Activated T-helper 1 cell treated with anti-CD3 and anti-CD28 coated beads, Interleukin-2, amount 50 U/mL, for 16 hours (primary cell): ENCODE measurements at regions not wholly inside any gene's neighbourhood (a gene's known extent, or its start where the extent isn't known, plus 50 kb on each side); places are given as distances from the start of the nearest gene placed in this dataset.

Experiments used
- DNase-seq, 2 donors: peaks; one replicate each; pipeline ENCODE4 v3.0.0-alpha.2; 2020; ENCODE audit warnings: low read depth in 1 of 2, low spot score in 1 of 2

DNA sequence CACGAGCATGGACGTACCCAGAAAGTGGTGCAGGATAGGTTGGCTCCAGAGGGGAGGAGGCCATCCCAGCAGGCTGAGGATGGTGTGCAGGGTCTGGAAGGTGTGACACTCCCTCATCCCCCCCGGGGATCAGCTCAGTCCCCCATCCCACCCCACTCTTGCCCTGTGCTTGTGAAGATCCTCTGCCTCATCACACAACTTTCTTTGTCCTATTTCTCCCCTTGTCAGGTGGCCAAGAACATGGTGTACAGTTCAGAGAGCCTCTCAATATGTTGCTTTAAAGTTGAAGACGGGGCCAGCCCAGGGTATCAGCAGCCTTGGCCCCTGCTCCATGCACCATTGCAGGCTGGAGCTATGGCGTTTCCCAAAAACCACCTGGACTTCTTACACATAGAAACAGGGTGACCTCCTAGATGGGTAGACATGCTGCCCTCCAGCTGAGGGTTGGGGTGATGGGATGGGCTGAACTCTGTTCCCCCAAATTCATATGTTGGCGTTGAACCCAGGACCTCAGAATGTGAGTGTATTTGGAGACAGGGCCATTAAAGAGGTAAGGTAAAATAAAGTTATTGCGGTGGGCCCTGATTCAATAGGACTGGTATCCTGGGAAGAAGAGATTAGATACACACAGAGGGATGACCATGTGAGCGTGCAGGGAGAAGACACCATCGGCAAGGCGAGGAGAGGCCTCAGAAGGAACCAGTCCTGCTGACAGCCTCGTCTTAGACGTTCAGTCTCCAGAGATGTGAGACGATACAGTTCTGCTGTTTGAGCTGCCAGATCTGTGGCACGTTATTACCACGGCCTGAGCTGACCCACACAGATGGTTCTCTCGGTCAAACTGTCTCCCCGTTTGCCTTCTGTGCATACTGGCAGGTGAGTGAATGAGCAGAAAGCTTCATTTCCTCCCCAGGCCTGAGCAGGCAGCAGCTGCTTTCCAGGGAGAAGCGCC is 272.5 kb downstream of the GADD45G start:
- no peak for DNase-seq

DNA sequence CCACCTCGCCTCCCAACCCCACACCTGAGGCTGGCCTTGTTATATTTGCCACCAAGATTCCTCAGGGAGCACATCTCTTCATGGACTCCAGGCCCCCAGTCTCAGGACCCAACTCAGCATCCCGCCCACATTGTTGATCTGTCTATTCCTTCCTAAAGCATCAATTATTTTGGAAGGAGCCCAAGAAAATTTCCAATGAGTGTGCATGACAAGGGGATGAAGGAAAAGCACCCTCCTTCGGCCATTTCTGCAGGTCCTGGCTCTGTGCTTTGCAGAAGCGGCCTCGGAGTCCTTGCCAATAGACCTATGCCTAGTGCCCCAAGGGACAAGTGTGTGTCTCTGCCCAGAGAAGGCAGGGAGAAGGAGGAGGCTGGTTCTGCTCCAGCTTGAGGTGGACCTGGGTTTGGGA is 273.2 kb downstream of the GADD45G start:
- no peak for DNase-seq

DNA sequence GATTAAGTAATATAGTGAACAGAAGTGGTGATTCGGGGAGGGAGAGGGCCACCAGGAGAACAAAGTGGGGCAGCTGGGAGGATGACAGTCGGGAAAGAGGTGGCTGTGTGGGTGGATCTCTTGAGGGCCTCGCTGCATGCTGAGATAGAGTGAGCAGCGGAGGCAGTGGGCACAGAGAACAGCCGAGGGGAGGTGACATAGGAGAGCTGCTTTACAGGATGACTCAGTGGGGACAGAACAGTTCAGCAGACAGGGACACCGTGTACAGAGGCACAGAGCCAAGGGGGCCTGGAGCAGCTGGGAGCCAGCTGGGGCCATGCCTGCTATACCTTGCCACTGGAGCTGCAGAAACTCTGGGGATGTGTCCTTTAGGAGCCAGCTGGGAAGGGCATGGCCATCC is 273.9 kb downstream of the GADD45G start:
- no peak for DNase-seq

DNA sequence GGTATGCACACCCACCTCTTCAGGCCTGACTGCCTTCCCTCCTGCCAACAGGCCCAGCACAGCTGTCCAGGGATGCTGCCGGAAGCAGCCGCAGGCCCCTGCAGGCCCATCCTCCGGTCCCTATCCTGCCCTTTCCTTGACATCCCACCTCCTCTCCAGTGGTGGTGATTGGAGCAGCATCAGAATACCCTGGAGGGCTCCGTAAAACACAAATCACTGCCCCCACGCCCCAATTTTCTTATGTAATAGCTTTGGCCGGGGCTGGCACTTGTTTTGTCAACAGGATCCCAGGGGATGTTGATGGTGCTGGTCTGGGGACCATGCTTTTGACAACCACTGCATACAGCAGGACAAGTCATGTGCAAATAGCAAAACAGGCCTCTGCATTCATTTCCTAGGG is 274.5 kb downstream of the GADD45G start:
- no peak for DNase-seq

DNA sequence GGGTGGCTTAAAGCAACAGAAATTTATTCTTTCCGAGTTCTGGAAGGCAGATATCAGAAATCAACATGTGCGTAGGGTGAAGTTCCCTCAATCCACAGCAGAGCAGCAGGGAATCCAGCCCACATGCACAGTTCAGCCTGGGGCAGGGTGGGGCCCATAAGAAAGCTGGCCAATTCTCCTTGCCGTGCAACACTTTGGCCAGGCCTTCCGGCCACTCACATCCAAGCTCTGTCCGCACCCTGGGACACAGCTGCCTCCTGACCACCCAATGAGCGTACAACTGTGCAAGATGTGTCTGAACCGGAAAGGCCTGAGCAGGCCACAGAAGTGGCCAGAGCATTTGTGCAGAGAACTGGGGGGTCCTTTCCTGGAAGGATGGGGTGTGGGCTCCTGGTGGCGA is 274.9 kb downstream of the GADD45G start:
- no peak for DNase-seq

DNA sequence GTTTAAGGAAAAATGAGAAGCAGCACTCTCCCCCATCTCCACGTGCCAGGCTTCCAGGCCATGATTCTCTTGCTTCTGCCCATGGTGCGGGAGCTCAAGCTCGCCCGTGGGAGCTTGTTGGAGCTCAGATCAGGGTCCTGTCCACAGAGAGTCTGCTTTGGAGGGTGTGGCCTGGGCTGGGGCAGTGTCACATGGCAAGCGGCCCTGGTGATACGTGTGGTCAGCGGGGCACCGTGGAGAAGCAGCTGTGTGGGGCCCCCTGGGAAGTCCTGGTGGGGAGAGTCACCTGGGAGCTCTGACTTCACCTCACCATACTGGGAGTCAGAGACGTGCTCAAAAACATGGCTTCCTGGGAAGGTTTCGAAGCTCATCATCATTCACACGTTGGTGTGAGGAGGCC is 275.3 kb downstream of the GADD45G start:
- no peak for DNase-seq

DNA sequence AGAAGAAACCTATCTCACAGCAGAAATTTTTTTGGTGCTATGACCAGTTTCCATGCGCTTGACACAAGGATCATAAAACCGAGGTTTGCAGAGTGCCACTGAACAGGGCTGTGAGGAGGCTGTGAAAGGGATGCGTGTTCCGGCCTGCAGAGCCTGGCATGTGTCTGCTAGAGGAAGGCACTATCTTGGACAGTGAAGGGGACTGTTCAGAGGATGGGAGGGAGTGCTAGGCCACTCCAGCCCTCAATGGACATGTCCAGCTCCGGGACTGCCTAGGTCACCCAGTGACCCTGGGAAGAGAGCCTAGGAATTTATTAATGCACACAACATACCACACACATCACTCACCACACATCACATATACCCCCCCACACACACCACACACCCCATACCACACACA is 275.9 kb downstream of the GADD45G start:
- DNase-seq, result no peak

DNA sequence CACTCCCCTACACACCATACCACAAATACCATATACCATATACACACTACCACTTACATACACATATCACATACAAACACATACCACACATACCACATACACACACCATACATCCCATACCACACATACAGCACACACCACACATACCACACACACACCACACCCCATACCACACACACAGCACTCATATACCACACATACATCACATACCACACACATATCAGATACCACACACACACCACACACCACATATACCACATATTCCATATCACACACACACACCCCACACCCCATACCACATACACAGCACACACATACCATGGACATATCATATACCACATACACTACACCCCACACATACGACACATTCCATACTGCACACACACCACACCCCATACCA is 276.6 kb downstream of the GADD45G start:
- no peak for DNase-seq

DNA sequence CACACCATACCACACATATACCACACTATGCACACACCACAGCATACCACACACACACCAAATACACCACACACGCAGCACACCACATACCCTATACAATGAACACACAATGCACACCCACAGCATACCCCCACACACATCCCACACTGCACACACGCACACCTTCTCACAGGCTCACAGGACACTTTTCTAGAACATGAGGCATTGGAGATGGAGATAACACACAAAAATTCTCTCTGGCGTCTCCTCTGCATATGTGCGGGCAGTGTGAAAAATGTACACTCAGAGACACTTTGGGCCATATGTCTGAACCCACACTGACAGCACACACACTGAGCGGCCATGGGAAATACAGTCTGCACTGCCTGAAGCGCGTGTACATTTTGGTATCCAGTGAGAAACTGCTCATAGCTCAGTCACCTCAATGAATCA is 278.1 kb downstream of the GADD45G start:
- no peak for DNase-seq

DNA sequence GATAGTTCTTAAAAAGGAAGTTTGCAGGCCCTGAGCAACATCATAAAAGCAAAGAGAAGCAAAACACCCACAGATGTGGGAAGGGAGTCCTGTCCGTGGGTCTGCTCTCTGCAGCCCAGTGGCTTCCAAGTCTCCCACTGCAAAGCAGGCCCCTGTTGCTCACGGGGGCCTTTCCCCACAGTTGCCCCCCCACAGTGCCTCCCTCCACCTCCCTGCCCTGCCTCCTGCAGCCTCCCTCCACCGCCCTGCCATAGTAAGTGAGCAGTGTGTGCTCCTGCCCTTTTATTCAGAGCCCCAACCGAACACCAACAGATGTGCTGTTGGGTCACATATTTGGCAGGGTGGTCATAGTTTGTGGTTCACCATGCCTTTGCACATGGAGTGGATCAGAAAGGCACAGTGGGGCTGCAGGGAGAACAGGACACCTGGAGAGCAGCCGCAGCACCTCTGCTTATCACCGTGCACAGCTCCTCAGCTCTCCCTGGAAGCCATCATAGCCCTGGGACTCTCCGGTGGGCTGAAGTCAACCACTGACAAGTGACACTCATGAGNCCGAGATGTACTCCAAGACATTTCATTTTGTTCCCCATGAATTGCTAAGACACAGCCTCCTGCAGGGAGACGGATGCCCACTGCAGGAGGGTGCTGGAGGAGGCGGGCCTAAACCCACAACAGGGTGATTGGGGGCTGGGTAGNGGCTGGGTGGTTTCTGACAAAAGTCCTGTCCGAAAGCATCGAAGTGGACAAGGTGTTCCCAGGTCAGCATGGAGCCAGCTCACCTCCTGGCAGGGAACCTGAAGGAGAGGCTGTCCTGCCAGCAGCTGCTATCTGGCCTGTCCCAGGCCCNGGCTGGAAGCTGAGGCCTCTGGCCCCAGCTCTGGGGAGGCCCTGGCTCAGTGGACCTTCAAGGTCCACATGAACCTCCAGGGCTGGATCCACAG is 278.9 kb downstream of the GADD45G start:
- no peak for DNase-seq

DNA sequence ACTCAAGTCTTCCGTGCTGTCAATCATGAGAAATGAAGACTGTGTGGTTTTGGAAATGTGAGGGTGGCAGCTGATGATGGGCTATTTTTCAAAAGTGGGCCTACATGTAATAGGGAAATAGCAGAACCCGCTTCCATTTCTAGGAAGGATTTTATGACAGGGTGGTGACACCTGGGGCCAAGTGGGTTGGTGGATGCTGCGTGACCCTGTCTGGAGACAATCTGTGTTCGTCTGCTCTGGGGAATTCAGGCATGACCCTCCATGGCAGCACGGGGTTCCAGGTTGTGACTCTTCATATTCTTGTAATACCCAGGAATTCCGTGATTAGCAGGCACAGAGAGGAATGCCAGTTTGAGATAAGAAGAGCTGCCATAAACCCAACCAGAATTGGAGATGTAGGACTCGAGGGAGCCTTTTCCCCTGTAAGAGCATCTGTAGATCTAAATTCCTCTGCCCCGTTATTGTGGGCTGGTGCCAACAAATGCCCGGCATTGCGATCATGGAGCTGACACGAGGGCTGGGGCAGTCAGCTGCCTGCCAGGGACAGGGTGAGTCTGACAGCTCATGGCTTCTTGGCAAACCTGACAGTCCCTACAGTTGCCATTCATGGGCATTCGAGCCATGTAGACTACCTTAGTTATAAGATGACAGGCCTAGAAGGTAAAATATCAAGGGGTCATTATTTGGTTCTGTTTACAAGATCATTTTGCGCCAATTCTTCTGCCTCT is 279.7 kb downstream of the GADD45G start:
- no peak for DNase-seq

DNA sequence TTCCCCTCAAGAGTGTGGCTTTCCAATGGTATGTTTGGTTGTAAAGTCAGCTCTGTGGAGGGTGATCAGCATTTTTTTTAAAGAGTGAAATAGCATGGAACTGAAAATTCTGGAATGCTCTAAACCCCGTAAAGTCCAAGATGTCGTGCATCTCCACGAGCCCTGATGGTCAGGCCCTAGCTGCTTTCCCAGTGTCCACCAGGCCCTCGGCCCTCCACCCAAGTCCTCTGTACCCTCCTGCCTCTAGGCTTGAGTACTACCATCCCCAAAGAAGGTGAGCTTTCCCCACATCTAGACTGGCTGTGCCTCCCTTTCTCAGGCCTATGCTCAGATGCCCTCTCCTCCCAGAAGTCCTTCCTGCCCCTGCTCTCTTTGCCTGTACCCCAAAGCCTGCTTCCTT is 280.3 kb downstream of the GADD45G start:
- no peak for DNase-seq

DNA sequence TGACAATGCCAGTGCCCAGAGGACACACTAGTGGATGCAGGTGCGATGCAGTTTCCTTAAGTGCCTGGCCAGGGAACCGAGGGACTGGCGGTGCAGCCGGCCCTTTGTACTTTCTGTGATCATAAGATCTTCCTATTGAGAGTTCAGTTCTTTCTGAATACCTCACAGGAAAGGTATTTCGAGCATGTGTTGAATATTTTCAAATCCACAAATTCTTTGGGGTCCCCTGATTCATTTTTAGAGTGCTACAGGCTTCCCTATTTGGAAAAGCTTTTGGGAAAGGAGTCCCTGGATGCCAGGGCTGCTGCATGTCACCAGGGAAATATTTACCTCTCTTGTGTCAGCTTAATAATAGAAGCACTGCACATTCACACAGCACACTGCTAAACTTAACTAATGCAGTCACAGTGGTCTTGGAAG is 281.5 kb downstream of the GADD45G start:
- no peak for DNase-seq

DNA sequence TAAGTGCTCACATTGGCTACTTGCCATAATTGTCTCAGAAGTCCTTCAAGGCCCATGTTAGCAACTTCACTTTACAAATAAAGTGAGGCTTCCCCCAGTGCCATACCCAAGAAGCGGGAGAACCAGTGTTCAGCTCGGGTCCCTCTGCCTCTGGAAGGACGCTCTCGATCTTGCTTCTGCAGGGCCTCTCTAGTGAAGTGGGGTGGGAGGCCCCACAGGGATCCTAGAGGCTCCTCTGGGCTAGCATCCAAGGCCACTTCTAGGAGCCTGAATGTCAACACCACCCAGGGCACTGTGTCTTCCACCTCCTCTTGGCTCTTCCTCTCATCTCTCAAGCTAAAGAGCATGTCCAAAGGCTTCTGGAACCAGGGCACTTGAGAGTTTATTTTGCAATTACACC is 282.5 kb downstream of the GADD45G start:
- no peak for DNase-seq

DNA sequence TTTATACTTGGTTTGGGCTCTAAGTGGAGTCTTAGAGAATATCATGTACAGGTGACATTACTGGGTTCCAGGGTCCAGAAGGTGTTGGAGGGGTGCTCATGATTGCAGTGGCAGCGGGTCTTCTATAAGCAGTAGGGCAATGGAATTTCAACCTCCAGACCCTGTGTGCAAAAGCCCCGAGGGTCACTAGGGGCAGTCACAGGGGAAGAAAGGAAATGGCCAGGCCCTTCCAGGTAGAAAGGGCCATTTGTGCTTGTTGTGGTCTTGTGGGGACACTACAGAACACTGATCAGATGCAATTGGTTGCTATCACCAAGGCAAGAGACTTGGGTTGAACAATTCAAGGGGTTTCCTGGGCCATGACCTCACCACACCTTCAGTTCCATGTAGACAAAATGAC is 283.4 kb downstream of the GADD45G start:
- no peak for DNase-seq

DNA sequence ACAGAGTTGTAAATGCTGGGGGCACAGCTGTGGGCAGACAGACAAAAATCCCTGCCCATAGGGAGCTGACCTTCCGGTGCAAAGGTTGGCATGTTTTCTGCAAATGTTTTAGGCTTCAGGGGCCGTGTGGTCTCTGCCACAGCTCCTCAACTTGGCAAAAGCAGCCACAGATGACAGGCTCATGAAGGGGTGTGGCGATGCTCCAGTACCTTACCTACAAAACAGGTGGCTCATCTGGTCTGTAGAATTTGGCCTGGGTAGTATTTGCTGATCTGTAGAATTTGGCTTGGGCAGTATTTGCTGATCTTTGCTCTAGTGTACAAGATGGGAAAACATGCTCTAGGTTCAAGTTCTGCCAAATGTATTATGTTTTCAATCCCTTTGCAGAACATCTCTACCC is 283.9 kb downstream of the GADD45G start:
- no peak for DNase-seq

DNA sequence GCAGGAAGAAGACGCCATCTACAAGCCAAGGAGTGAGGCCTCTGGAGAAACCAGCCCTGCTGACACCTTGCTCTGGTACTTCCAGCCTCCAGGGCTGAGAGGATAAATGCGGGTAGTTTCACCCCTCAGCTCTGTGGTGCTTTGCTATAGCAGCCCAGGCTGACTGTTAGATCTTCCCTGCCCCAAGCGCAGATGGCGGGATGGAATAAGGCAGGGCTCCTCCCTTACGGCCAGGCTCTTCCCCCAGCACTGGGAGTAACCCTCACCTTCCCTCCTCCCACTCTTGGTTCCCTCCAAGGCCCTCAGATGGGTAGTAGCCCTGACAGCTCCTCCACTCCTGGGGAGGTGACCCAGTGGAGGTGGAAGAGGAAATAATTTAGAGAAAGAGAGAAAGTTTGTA is 285.1 kb downstream of the GADD45G start:
- no peak for DNase-seq

DNA sequence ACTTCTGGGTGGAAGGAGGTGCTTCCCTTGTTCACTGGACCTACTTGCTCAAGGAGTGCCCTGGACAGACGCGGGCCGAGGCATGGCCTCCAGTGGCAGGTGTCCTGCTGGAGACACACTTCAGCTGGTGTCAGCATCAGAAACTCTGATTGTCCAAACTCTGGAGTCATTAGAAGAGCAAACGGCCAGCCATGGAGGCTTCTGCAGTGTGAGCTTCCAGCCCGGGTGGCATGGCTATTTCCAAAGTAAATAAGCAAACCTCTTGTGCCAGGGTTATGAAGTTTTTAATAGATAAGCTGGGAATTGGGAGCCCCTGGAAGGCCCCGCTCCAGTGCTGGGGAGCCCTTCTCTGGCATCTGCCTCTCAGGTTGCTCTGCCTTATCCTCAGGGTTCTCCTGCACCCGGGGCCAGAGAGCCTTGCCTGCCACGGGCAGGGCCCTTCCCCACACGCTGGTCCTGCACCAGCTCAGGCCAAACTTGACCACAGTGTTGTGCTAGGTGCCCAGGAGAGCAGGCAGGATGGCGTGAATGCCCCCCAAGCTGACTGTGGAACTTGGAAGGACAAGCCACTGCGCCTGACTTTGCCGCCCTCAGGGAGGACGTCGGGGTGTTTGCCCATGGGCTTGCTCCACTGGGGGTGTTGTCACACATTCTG is 285.6 kb downstream of the GADD45G start:
- no peak for DNase-seq

DNA sequence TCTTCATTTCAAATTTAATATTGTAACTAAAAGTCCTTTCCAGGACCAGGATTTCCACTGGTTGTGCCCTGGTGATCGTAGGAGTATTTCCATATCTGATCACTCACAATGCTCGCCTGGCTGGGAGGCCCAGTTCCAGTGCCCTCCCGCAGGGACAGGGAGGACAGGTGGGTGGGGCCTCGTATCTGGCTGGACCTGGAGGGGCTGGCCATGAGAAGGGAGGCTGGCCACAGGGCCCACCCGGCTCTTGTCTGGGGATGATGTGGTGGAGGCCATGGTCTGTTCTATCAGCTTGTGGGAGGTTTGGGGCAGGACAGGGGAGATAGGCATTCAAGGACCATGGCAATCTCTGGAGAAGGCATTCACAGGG is 286.4 kb downstream of the GADD45G start:
- no peak for DNase-seq

DNA sequence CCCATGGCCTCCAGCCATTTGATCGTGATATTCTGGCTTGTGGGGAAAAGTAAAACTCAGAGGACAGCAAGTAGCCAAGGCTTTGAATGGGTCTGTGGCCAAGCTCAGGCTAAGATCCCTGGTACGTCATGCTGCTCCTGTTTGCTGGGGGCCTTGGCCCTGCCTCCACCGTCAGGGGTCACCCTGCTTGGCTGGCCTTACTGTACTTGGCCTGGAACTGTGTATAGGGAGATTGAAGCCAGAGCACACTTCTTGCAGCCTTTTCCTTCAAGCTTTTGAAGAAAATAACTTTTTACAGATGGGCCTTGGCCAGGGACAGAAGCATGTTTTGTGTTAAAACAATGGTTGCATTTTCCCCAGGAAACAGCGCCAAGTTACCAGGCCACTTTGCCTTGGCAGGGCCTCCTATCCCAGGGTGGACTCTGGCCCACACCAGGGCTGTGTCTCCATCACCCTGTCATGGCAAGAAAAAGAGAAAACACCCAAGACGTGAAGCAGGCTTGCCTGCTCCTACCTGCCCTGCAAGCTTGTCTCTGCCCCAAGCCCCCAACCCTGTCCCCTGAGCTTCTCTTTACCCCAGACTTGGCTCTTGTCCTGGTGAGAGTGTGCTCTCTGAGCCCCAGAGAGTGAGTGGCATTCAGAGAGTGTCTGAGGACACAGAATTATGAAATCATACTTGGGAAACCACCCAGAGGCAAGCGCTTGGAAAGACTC is 286.9 kb downstream of the GADD45G start:
- no peak for DNase-seq
